ENCODE measurements at regions not wholly inside any gene's neighbourhood (a gene's known extent, or its start where the extent isn't known, plus 50 kb on each side); places are given as distances from the start of the nearest gene placed in this dataset.

- Mint-ChIP-seq H3K9me3 (ENCODE audit: unreplicated experiment) (no peaks in the 10 kb centered on the region), H3K4me1 (ENCODE audit: unreplicated experiment) (peaks cover 13% of the 10 kb centered on the region), H3K36me3 (ENCODE audit: low read depth, unreplicated experiment) (no peaks in the 10 kb centered on the region), H3K4me3 (ENCODE audit: unreplicated experiment) (no peak overlapping the region), H3K27ac (ENCODE audit: unreplicated experiment) (no peak overlapping the region), H3K27me3 (ENCODE audit: unreplicated experiment) (no peaks in the 10 kb centered on the region)
- DNase-seq (ENCODE audit: low spot score): no peak
- no peak for TF ChIP-seq CTCF (IDR thresholded peaks at IDR 0.05; ENCODE audit: unreplicated experiment)
These were observed 162.6 kb upstream of the AUTS2 start for GRCh38 chr7:69435711-69436110.

- H3K9me3 Mint-ChIP-seq (ENCODE audit: unreplicated experiment): no peaks in the 10 kb centered on the region
- DNase-seq (ENCODE audit: low spot score): no peak
These were observed 161.3 kb upstream of the AUTS2 start for GRCh38 chr7:69436946-69437345.

GRCh38 chr7:69438584-69439412 lies 159.5 kb upstream of the AUTS2 start:
- Mint-ChIP-seq H3K36me3 (ENCODE audit: low read depth, unreplicated experiment) (no peaks in the 10 kb centered on the region), H3K4me3 (ENCODE audit: unreplicated experiment) (no peak overlapping the region), H3K9me3 (ENCODE audit: unreplicated experiment) (no peaks in the 10 kb centered on the region), H3K27me3 (ENCODE audit: unreplicated experiment) (peaks cover 2% of the 10 kb centered on the region), H3K27ac (ENCODE audit: unreplicated experiment) (no peak overlapping the region), H3K4me1 (ENCODE audit: unreplicated experiment) (peaks cover 9% of the 10 kb centered on the region)
- no peak for DNase-seq (ENCODE audit: low spot score)
- TF ChIP-seq CTCF (IDR thresholded peaks at IDR 0.05; ENCODE audit: unreplicated experiment): no peak

More at GRCh38 chr7:69436946-69437345, 161.3 kb upstream of the AUTS2 start:
- Mint-ChIP-seq H3K4me1 (ENCODE audit: unreplicated experiment) (peaks cover 9% of the 10 kb centered on the region), H3K4me3 (ENCODE audit: unreplicated experiment) (no peak overlapping the region), H3K27me3 (ENCODE audit: unreplicated experiment) (no peaks in the 10 kb centered on the region), H3K27ac (ENCODE audit: unreplicated experiment) (no peak overlapping the region), H3K36me3 (ENCODE audit: low read depth, unreplicated experiment) (no peaks in the 10 kb centered on the region)
- TF ChIP-seq CTCF (IDR thresholded peaks at IDR 0.05; ENCODE audit: unreplicated experiment): no peak

- DNase-seq (ENCODE audit: low spot score): no peak
- no peak for TF ChIP-seq CTCF (IDR thresholded peaks at IDR 0.05; ENCODE audit: unreplicated experiment)
- peaks cover 1% of the 10 kb centered on the region for H3K4me1 Mint-ChIP-seq (ENCODE audit: unreplicated experiment)
- no peaks in the 10 kb centered on the region for H3K36me3 Mint-ChIP-seq (ENCODE audit: low read depth, unreplicated experiment)
- no peak overlapping the region for H3K27ac Mint-ChIP-seq (ENCODE audit: unreplicated experiment)
- H3K4me3 Mint-ChIP-seq (ENCODE audit: unreplicated experiment): no peak overlapping the region
- peaks cover 2% of the 10 kb centered on the region for H3K27me3 Mint-ChIP-seq (ENCODE audit: unreplicated experiment)
- no peaks in the 10 kb centered on the region for H3K9me3 Mint-ChIP-seq (ENCODE audit: unreplicated experiment)
These were observed 158.5 kb upstream of the AUTS2 start for GRCh38 chr7:69439636-69440325.

GRCh38 chr7:69440976-69441375 lies 157.3 kb upstream of the AUTS2 start:
- Mint-ChIP-seq H3K4me1 (ENCODE audit: unreplicated experiment) (peaks cover 3% of the 10 kb centered on the region), H3K9me3 (ENCODE audit: unreplicated experiment) (no peaks in the 10 kb centered on the region), H3K4me3 (ENCODE audit: unreplicated experiment) (no peak overlapping the region), H3K36me3 (ENCODE audit: low read depth, unreplicated experiment) (no peaks in the 10 kb centered on the region), H3K27ac (ENCODE audit: unreplicated experiment) (no peak overlapping the region), H3K27me3 (ENCODE audit: unreplicated experiment) (peaks cover 2% of the 10 kb centered on the region)
- DNase-seq (ENCODE audit: low spot score): no peak
- no peak for TF ChIP-seq CTCF (IDR thresholded peaks at IDR 0.05; ENCODE audit: unreplicated experiment)
